SK-N-MC (cell line): ENCODE measurements at regions not wholly inside any gene's neighbourhood (a gene's known extent, or its start where the extent isn't known, plus 50 kb on each side); places are given as distances from the start of the nearest gene placed in this dataset.

Source experiments
- DNase-seq: peaks from one replicate; pipeline ENCODE4 v3.0.0-alpha.2; 2011; ENCODE audit warnings: low read depth, low spot score
- H3K27ac ChIP-seq: fragments of 200-600 bp; sonication (generic); 2 replicates; pipeline ENCODE4 v1.5.1; 2016; ENCODE audit warnings: mixed run types
- H3K36me3 ChIP-seq: fragments of 200-600 bp; sonication (generic); 2 replicates; pipeline ENCODE4 v1.6.1; 2017; ENCODE audit warnings: antibody characterized with exemption, low read length, mixed read lengths; ENCODE audit not compliant: insufficient read depth
- H3K4me3 ChIP-seq: fragments of 200-600 bp; sonication (generic); 2 replicates; pipeline ENCODE4 v1.5.1; 2016
- H3K9ac ChIP-seq: fragments of 200-600 bp; sonication (generic); 2 replicates; pipeline ENCODE4 v1.8.0; 2017; ENCODE audit warnings: mixed run types, mixed read lengths; ENCODE audit not compliant: insufficient read length
- H3K9me3 ChIP-seq: fragments of 200-600 bp; sonication (generic); 2 replicates; pipeline ENCODE4 v1.6.1; 2017; ENCODE audit warnings: low read depth, mild to moderate bottlenecking, antibody characterized with exemption, low read length, moderate library complexity, mixed read lengths
- EZH2 ChIP-seq: fragments of 200-600 bp; sonication (generic); IDR thresholded peaks from one replicate; pipeline ENCODE4 v1.6.1; 2017; ENCODE audit warnings: antibody characterized with exemption
- FOXP2 ChIP-seq: optimal IDR thresholded peaks from 2 replicates; pipeline ENCODE3; 2011; ENCODE audit warnings: mild to moderate bottlenecking, moderate library complexity; ENCODE audit not compliant: insufficient read depth; ENCODE audit errors: extremely low read length, control extremely low read depth
- POLR2AphosphoS5 ChIP-seq: IDR thresholded peaks from 2 replicates; pipeline ENCODE4 v1.6.1; 2012; ENCODE audit warnings: mild to moderate bottlenecking, low read depth, low read length, borderline replicate concordance

- H3K36me3 ChIP-seq: no peaks in the 10 kb centered on the region
- H3K27ac ChIP-seq: no peak overlapping the region
- no peak for DNase-seq
- H3K9ac ChIP-seq: no peak overlapping the region
- no peak for TF ChIP-seq FOXP2
- TF ChIP-seq POLR2AphosphoS5: no peak
- TF ChIP-seq EZH2: no peak
- no peaks in the 10 kb centered on the region for H3K9me3 ChIP-seq
- no peak overlapping the region for H3K4me3 ChIP-seq
Measured at GRCh38 chr10:57754803-57755202, 512.9 kb downstream of the IPMK start.

GRCh38 chr10:57743711-57744110, 524.0 kb downstream of the IPMK start:
- no peak overlapping the region for H3K4me3 ChIP-seq
- no peak overlapping the region for H3K9ac ChIP-seq
- no peak for TF ChIP-seq FOXP2
- no peak for TF ChIP-seq EZH2
- no peak for TF ChIP-seq POLR2AphosphoS5
- H3K27ac ChIP-seq: no peak overlapping the region
- H3K36me3 ChIP-seq: no peaks in the 10 kb centered on the region
- H3K9me3 ChIP-seq: no peaks in the 10 kb centered on the region
- no peak for DNase-seq

GRCh38 chr10:57741751-57742150, 525.9 kb downstream of the IPMK start:
- no peak for TF ChIP-seq POLR2AphosphoS5
- no peak for TF ChIP-seq EZH2
- no peak for TF ChIP-seq FOXP2
- no peaks in the 10 kb centered on the region for H3K9me3 ChIP-seq
- no peak overlapping the region for H3K9ac ChIP-seq
- no peak overlapping the region for H3K27ac ChIP-seq
- DNase-seq: no peak
- no peak overlapping the region for H3K4me3 ChIP-seq
- H3K36me3 ChIP-seq: no peaks in the 10 kb centered on the region

GRCh38 chr10:57723305-57723704, 544.4 kb downstream of the IPMK start:
- Histone ChIP-seq H3K4me3 (no peak overlapping the region), H3K27ac (no peak overlapping the region), H3K9me3 (no peaks in the 10 kb centered on the region), H3K9ac (no peak overlapping the region), H3K36me3 (no peaks in the 10 kb centered on the region)
- DNase-seq: no peak
- TF ChIP-seq POLR2AphosphoS5: no peak
- TF ChIP-seq EZH2: no peak
- no peak for TF ChIP-seq FOXP2

- Histone ChIP-seq H3K27ac (no peak overlapping the region), H3K9me3 (no peaks in the 10 kb centered on the region), H3K9ac (no peak overlapping the region), H3K36me3 (no peaks in the 10 kb centered on the region), H3K4me3 (no peak overlapping the region)
- TF ChIP-seq POLR2AphosphoS5 (no peak), EZH2 (no peak), FOXP2 (no peak)
- no peak for DNase-seq
Measured at GRCh38 chr10:57716884-57717283, 550.8 kb downstream of the IPMK start.

GRCh38 chr10:57715233-57715632, 552.5 kb downstream of the IPMK start:
- Histone ChIP-seq H3K9ac (no peak overlapping the region), H3K27ac (no peak overlapping the region), H3K36me3 (no peaks in the 10 kb centered on the region), H3K9me3 (no peaks in the 10 kb centered on the region), H3K4me3 (no peak overlapping the region)
- no peak for DNase-seq
- TF ChIP-seq EZH2 (no peak), FOXP2 (no peak), POLR2AphosphoS5 (no peak)

GRCh38 chr10:57707300-57707658, 560.4 kb downstream of the IPMK start:
- Histone ChIP-seq H3K4me3 (no peak overlapping the region), H3K27ac (no peak overlapping the region), H3K36me3 (no peaks in the 10 kb centered on the region), H3K9me3 (no peaks in the 10 kb centered on the region), H3K9ac (no peak overlapping the region)
- TF ChIP-seq POLR2AphosphoS5: no peak
- TF ChIP-seq EZH2: no peak
- no peak for TF ChIP-seq FOXP2
- no peak for DNase-seq

- Histone ChIP-seq H3K9me3 (no peaks in the 10 kb centered on the region), H3K4me3 (no peak overlapping the region), H3K36me3 (no peaks in the 10 kb centered on the region), H3K9ac (no peak overlapping the region), H3K27ac (no peak overlapping the region)
- TF ChIP-seq EZH2 (no peak), POLR2AphosphoS5 (no peak)
- DNase-seq: no peak
Measured at GRCh38 chr10:57706576-57707299, 561.0 kb downstream of the IPMK start.

- Histone ChIP-seq H3K9ac (no peak overlapping the region), H3K27ac (no peak overlapping the region), H3K36me3 (no peaks in the 10 kb centered on the region), H3K4me3 (no peak overlapping the region), H3K9me3 (no peaks in the 10 kb centered on the region)
- DNase-seq: no peak
- TF ChIP-seq EZH2 (no peak), FOXP2 (no peak), POLR2AphosphoS5 (no peak)
Measured at GRCh38 chr10:57706016-57706415, 561.7 kb downstream of the IPMK start.
